Stomach (tissue), 4 donors: ENCODE measurements at regions not wholly inside any gene's neighbourhood (a gene's known extent, or its start where the extent isn't known, plus 50 kb on each side); places are given as distances from the start of the nearest gene placed in this dataset.
"Not testable (repeated sequence)": the region's sequence is repeated elsewhere in the genome, so short reads cannot be mapped to it uniquely, and the experiment has no call there.

Source experiments
- POLR2AphosphoS5 ChIP-seq, 3 donors: sonication (generic); formaldehyde crosslinking; IDR thresholded peaks; one replicate each; pipeline ENCODE4 v1.6.1; 2016; ENCODE audit warnings: antibody characterized with exemption in 3 of 3
- TF ChIP-seq, protein P1 (sequence below), 7 experiments: fragments of 450-650 bp in 4 of 7; fragments of 200-600 bp in 3 of 7; sonication (generic) in 3 of 7; IDR thresholded peaks; one replicate each; pipeline ENCODE4 v1.5.1; 2016 to 2019; ENCODE audit warnings: antibody characterized with exemption in 7 of 7, control low read depth in 2 of 7, mild to moderate bottlenecking in 1 of 7

DNA sequence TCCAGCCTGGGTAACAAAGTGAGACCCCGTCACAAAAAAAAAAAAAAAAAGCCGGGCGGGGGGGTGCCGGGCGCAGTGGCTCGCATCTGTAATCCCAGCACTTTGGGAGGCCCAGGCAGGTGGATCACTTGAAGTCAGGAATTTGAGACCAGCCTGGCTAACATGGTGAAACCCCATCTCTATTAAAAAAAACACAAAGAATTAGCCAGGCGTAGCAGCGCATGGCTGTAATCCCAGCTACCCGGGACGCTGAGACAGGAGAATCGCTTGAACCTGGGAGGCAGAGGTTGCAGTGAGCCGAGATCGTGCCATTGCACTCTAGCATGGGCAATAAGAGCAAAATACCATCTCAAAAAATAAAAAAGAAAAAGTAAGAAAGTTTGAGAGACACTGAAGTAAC, 81.9 kb downstream of the CCDC71L start:
- TF ChIP-seq POLR2AphosphoS5 (IDR thresholded peaks at IDR 0.05): not testable (repeated sequence)
- TF ChIP-seq, protein P1, sequence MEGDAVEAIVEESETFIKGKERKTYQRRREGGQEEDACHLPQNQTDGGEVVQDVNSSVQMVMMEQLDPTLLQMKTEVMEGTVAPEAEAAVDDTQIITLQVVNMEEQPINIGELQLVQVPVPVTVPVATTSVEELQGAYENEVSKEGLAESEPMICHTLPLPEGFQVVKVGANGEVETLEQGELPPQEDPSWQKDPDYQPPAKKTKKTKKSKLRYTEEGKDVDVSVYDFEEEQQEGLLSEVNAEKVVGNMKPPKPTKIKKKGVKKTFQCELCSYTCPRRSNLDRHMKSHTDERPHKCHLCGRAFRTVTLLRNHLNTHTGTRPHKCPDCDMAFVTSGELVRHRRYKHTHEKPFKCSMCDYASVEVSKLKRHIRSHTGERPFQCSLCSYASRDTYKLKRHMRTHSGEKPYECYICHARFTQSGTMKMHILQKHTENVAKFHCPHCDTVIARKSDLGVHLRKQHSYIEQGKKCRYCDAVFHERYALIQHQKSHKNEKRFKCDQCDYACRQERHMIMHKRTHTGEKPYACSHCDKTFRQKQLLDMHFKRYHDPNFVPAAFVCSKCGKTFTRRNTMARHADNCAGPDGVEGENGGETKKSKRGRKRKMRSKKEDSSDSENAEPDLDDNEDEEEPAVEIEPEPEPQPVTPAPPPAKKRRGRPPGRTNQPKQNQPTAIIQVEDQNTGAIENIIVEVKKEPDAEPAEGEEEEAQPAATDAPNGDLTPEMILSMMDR (IDR thresholded peaks at IDR 0.05): not testable (repeated sequence)
